Heart left ventricle (tissue), 16 donors: ENCODE measurements at regions not wholly inside any gene's neighbourhood (a gene's known extent, or its start where the extent isn't known, plus 50 kb on each side); places are given as distances from the start of the nearest gene placed in this dataset.
"Not testable (repeated sequence)": the region's sequence is repeated elsewhere in the genome, so short reads cannot be mapped to it uniquely, and the experiment has no call there.

Source experiments
- ATAC-seq, 4 donors: fragments of 200-7000 bp; cut with Tn5 transposase; one replicate each; pipeline ENCODE4 v1.9.1; 2020 to 2022; ENCODE audit warnings: moderate library complexity in 4 of 4, mild to moderate bottlenecking in 3 of 4, moderate number of reproducible peaks in 1 of 4
- DNase-seq, 5 donors: peaks; one replicate each; pipeline ENCODE4 v3.0.0-alpha.2; 2020
- H3K27ac ChIP-seq, 12 donors: fragments of 200-600 bp; sonication (generic) in 4 of 12; one replicate each; pipeline versions ENCODE4 v1.5.0 to v1.8.0; 2016 to 2022; ENCODE audit warnings: mild to moderate bottlenecking in 2 of 12
- H3K27me3 ChIP-seq, 9 donors: fragments of 200-600 bp; sonication (generic) in 2 of 9; one replicate each; pipeline versions ENCODE4 v1.5.1 to v1.8.0; 2016 to 2022; ENCODE audit warnings: mild to moderate bottlenecking in 3 of 9
- H3K36me3 ChIP-seq, 9 donors: fragments of 200-600 bp; sonication (generic) in 2 of 9; one replicate each; pipeline versions ENCODE4 v1.5.0 to v1.8.0; 2018 to 2022; ENCODE audit warnings: mild to moderate bottlenecking in 2 of 9
- H3K4me1 ChIP-seq, 12 donors: fragments of 200-600 bp; sonication (generic) in 4 of 12; one replicate each; pipeline versions ENCODE4 v1.5.0 to v1.8.0; 2016 to 2022; ENCODE audit warnings: mild to moderate bottlenecking in 3 of 12
- H3K4me3 ChIP-seq, 12 donors: fragments of 200-600 bp; sonication (generic) in 4 of 12; one replicate each; pipeline versions ENCODE4 v1.5.0 to v1.8.0; 2017 to 2022; ENCODE audit warnings: mild to moderate bottlenecking in 9 of 12, moderate library complexity in 4 of 12
- H3K9me3 ChIP-seq, 12 donors: fragments of 200-600 bp; sonication (generic) in 4 of 12; one replicate each; pipeline versions ENCODE4 v1.5.0 to v1.8.0; 2016 to 2022; ENCODE audit warnings: mild to moderate bottlenecking in 1 of 12
- CTCF ChIP-seq, 12 donors: fragments of 200-600 bp; sonication (generic) in 4 of 12; IDR thresholded peaks; one replicate each; pipeline versions ENCODE4 v1.5.0 to v1.8.0; 2018 to 2022; ENCODE audit warnings: antibody characterized with exemption in 12 of 12, mild to moderate bottlenecking in 5 of 12
- POLR2A ChIP-seq, 2 donors: fragments of 450-650 bp; IDR thresholded peaks; one replicate each; pipeline ENCODE4 v1.6.1; 2017; ENCODE audit warnings: antibody characterized with exemption in 2 of 2, mild to moderate bottlenecking in 2 of 2, moderate library complexity in 2 of 2
- WGBS, 4 donors: extraction: QIAGEN DNeasy Blood & Tissue Kit in 2 of 4; methylation state at CpG; one replicate each; pipeline versions ENCODE4 v1.1.5 to v1.1.7; 2013 to 2018; 5-methylcytosine and 5-hydroxymethylcytosine counted together
- intact Hi-C, 10 donors: fragments of 100-400 bp; cut with DNase I; formaldehyde crosslinking; loops; one replicate each; pipeline versions ENCODE4 v1.11.1 to v1.14.2; 2022
- donor health status: ischemic (EF 13 %, LVEDD 7.1; RV severe dilation, severe dysfunction).
- donor health status: healthy with polysubstance abuse.
- donor health status: DM: no; HTN: yes; CAD: no.
- donor health status: DM: no; HTN: no; CAD: no.
- donor health status: ischemic (EF 25% LVEDD 6.9; RV normal size, moderate dysfunction).
- donor health status: ischemic (EF 25% LVEDD 5.7; RV mildly dilated, moderate dysfunction).
- donor health status: healthy.
- donor health status: DM: yes; HTN: yes; CAD: no.
- donor health status: ischemic (EF 35%, LVEDD 5.7; RV mildly dilated, moderate dysfunction).
- donor health status: nonischemic (EF 11% LVEDD 7.7; RV severe dilation, severe dysfunction).
- donor health status: DM: yes; HTN: yes; CAD: no.
- donor health status: PGD.
- donor health status: ischemic (EF 29% LVEDD 5.4; RV normal size, mild dysfunction).
- donor health status: nonischemic (EF 23%, LVEDD 6.1; RV moderate dilation, normal function).

GRCh38 chr10:65265451-65265954 is 1660.3 kb upstream of the LRRTM3 start:
- TF ChIP-seq POLR2A (IDR thresholded peaks at IDR 0.05) (no peak), CTCF (IDR thresholded peaks at IDR 0.05) (no peak)
- H3K4me1 ChIP-seq = no peaks in the 10 kb centered on the region
- intact Hi-C loops = no loop called here
- ATAC-seq = no peak
- DNase-seq = no peak
- no peaks in the 10 kb centered on the region for H3K27me3 ChIP-seq
- no peaks in the 10 kb centered on the region for H3K36me3 ChIP-seq
- WGBS, 4 donors = 80 to 94% (median 84%) methylated on average over 2 of the region's 2 CpGs
- no peak overlapping the region for H3K27ac ChIP-seq
- no peak overlapping the region for H3K4me3 ChIP-seq
- H3K9me3 ChIP-seq = peaks cover 0 to 6% (median 0%) of the 10 kb centered on the region in 12 donors

- H3K4me1 ChIP-seq, H3K4me3 ChIP-seq, H3K9me3 ChIP-seq, intact Hi-C loops, H3K36me3 ChIP-seq, H3K27me3 ChIP-seq, DNase-seq, H3K27ac ChIP-seq, ATAC-seq: not testable (repeated sequence)
These were observed 1656.3 kb upstream of the LRRTM3 start for GRCh38 chr10:65269551-65269950.

- Histone ChIP-seq H3K27ac (no peak overlapping the region), H3K27me3 (no peaks in the 10 kb centered on the region), H3K36me3 (no peaks in the 10 kb centered on the region), H3K4me1 (no peaks in the 10 kb centered on the region), H3K4me3 (no peak overlapping the region), H3K9me3 (no peaks in the 10 kb centered on the region)
- ATAC-seq (no peak), DNase-seq (no peak)
- 91 to 97% (median 93%) methylated on average over 10 of the region's 10 CpGs for WGBS, 4 donors
- TF ChIP-seq POLR2A (IDR thresholded peaks at IDR 0.05) (no peak), CTCF (IDR thresholded peaks at IDR 0.05) (no peak)
- intact Hi-C loops = no loop called here
These were observed 1654.9 kb upstream of the LRRTM3 start for GRCh38 chr10:65270969-65271368.

GRCh38 chr10:65273115-65273514 is 1652.7 kb upstream of the LRRTM3 start:
- ATAC-seq = no peak
- TF ChIP-seq POLR2A (IDR thresholded peaks at IDR 0.05) (no peak), CTCF (IDR thresholded peaks at IDR 0.05) (no peak)

GRCh38 chr10:65275296-65275695 is 1650.5 kb upstream of the LRRTM3 start:
- no peaks in the 10 kb centered on the region for H3K27me3 ChIP-seq
- 66 to 91% (median 80%) methylated on average over 4 of the region's 4 CpGs for WGBS, 4 donors
- H3K4me1 ChIP-seq = no peaks in the 10 kb centered on the region
- DNase-seq (no peak), ATAC-seq (no peak)
- intact Hi-C loops = no loop called here
- no peak for TF ChIP-seq POLR2A (IDR thresholded peaks at IDR 0.05)
- no peak for TF ChIP-seq CTCF (IDR thresholded peaks at IDR 0.05)
- H3K4me3 ChIP-seq = no peak overlapping the region
- H3K9me3 ChIP-seq = peaks cover 0 to 26% (median 6%) of the 10 kb centered on the region in 12 donors
- no peak overlapping the region for H3K27ac ChIP-seq
- H3K36me3 ChIP-seq = no peaks in the 10 kb centered on the region

More at GRCh38 chr10:65273115-65273514, 1652.7 kb upstream of the LRRTM3 start:
- DNase-seq = no peak
- no peak overlapping the region for H3K4me3 ChIP-seq
- no peaks in the 10 kb centered on the region for H3K4me1 ChIP-seq
- no peaks in the 10 kb centered on the region for H3K27me3 ChIP-seq
- H3K9me3 ChIP-seq = peaks cover 0 to 7% (median 0%) of the 10 kb centered on the region in 12 donors
- no peaks in the 10 kb centered on the region for H3K36me3 ChIP-seq
- intact Hi-C loops = no loop called here
- no peak overlapping the region for H3K27ac ChIP-seq
